AG08395 (cell line): ENCODE measurements at regions not wholly inside any gene's neighbourhood (a gene's known extent, or its start where the extent isn't known, plus 50 kb on each side); places are given as distances from the start of the nearest gene placed in this dataset.
A peak's percentile ranks its signal among the peaks of the same experiment; 100 is the strongest.
"Not testable (repeated sequence)": the region's sequence is repeated elsewhere in the genome, so short reads cannot be mapped to it uniquely, and the experiment has no call there.

ENCODE experiments used
- DNase-seq: peaks from one replicate; pipeline ENCODE4 v3.0.0; 2012; ENCODE audit warnings: mixed read lengths, low spot score

DNA sequence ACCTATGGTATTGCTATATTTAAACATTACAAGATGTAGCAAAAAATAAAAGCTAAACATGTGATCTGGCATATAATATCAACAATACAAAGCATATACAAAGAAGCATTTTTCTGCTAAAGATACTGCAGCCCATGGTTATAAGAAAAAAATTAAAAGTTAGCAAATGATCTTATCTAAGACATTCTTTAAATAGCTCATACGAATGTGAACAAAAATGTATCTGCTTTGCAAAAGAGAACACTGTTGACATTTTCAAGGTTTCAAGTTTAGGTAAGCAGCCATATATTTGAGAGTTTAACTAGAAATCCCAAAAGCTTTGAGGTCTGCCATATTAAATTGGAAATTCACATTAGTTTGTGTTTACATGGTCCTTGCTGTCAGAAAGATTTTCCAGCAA, 301.0 kb upstream of the SLC39A10 start:
- DNase-seq: no peak

- no peak for DNase-seq
Observed at GRCh38 chr2:195352581-195352980, 304.4 kb upstream of the SLC39A10 start.

GRCh38 chr2:195343942-195344530, 313.0 kb upstream of the SLC39A10 start:
- DNase-seq: peak; percentile 12

- DNase-seq: no peak
Observed at GRCh38 chr2:195343540-195343939, 313.5 kb upstream of the SLC39A10 start.

DNA sequence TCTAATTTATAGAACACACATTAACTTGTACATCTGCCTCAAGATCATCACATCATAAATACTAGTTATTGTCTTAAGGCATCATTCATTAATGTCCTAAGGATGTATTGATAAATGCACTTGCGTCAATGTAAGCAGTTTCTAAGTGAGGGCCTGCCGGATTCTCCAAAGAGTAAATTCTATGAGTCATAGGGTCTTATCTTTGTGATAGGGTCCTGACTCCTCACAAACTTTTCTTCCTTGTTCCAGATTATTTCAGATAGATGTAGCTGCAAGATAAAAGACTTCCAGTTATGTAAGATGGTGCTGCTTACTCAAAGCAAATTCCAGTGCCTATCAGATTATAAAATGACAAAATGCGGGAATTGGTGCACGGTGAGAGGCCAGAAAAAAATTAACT, 315.0 kb upstream of the SLC39A10 start:
- DNase-seq: no peak

- no peak for DNase-seq
Observed at GRCh38 chr2:195338856-195339255, 318.2 kb upstream of the SLC39A10 start.

DNA sequence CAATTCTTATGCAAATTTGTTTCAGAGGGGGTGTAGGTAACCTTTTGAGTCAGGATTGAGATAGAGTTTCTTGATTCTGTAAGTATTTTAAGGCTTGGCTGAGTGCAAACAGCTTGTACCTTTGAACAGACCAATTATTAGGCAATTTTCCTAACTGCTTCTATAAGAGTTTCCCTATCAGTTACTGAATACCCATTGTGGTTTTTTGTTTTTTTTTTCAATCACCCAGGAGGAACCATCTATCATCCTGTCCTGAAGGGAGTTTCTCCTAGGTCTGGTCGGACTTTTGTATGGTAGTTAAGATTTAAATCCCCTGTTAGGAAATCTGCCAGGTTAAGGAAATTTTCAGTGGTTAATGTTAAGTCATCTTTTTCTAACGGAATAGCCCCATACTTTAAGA, 319.4 kb upstream of the SLC39A10 start:
- DNase-seq: no peak

DNA sequence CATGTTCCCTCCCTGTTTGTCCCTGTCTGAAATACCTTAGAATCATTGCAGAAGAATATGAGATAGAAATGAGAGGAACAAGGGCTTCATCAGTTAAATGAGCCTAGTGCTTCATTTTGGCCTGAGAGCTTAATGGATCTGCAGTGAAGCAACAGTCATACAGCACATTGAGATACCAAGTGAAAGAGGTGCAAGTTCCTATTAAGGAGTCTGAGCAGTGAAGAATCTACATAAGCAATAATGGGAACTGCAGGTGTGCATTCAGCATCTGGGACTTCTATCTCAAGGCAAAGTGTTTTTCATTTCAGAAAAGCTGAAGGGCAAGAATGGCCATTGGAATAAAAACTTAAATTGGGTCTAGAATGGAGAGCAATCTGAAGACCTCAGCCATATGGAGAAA, 323.2 kb upstream of the SLC39A10 start:
- no peak for DNase-seq

DNA sequence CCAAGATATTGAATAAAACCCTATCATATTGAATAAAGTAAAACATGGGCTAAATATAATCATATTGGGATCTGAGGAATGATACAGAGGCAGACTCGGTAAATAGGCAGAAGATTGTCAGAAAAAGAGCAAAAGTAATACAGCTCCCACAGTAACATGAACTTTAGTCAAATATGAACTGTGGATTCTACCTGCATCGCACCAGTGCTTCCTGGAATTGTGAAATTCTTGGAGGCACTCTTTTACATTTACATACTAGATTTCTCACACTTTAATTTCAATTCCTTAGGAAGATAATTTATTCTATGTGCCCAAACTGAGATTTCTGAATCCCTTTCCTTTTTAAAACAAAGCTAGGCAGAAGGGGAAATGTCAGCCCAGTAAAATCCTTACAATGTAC, 325.1 kb upstream of the SLC39A10 start:
- DNase-seq: no peak

GRCh38 chr2:195331129-195331528, 325.9 kb upstream of the SLC39A10 start:
- DNase-seq: no peak

- DNase-seq: no peak
Observed at GRCh38 chr2:195330513-195330956, 326.5 kb upstream of the SLC39A10 start.

- DNase-seq: not testable (repeated sequence)
Observed at GRCh38 chr2:195329784-195330183, 327.2 kb upstream of the SLC39A10 start.

- no peak for DNase-seq
Observed at GRCh38 chr2:195326537-195326936, 330.5 kb upstream of the SLC39A10 start.

DNA sequence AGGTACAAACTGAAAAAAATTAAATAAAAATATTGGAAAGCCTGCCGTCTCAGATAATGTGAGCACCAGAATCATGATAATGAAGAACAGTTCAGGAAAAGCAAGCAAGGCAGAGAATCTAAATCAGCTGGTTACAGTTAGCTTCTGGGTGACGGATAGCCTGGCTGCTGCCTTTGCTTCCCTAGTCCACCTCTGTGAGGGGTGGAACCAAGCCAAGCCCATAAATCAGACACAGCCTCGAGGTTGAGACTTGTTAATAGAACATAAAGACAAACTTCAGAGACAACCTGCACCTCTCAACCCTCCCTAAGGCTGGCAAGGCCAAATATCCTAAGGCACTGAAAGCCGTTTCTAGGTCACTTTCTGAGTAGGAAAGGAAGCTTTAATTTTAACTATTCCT, 334.7 kb upstream of the SLC39A10 start:
- no peak for DNase-seq

DNA sequence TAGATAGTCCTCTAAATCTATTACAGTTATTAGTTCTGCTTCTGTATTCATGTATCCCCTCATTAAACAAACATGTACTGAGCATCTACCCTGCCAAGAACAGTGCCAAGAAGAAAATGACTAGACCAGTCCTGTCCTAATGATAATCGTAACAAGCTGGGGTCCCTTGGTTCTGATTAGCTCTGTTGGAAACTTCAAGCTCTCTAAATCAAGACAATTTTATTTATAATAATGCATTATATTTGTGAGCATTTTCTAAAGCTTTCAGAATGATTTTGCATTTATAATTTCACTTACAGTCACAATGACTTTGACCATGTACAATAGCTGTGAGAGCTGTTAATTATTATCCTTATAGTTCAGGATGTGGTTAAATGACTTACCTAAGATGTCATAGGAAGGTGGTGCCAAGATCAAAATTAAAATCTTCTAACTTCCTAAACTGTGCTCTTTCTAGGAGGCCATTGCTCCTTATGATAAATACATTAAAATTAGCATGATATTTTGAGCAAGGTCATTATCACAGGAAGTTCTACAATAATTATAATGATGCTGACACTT, 336.5 kb upstream of the SLC39A10 start:
- DNase-seq: no peak

DNA sequence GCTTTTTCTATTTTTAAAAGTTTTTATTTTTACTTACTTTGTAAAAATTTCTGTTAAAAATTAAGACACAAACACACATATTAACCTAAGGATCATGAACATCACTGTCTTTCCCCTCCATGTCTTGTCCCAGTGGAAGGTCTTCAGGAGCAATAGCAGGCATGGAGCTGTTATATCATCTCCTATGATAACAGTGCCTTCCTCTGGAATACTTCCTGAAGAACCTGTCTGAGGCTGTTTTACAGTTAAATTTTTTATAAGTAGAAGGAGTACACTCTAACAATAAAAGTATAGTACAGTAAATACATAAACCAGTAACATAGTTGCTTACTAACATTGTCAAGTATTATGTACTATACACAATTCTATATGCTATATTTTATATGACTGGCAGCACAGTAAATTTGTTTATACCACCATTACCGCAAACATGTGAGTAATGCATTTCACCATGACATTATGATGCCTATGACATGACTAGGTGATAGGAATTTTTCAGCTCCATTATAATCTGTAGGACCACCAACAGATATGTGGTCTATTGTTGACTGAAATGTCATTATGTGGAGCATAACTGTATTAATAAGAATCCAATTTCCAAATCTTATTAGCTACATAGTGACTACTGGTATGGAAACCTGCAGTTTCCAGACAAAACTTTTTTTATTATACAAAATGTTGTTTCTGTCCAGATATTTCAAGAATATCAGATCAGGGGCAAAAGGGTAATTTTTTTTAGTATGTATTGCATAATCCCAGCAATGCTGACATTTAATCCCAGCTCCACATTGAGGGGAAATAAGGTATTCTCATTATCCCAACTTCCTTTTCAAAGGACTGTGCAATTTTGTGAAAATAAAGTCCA, 337.2 kb upstream of the SLC39A10 start:
- no peak for DNase-seq

GRCh38 chr2:195319112-195319460, 337.9 kb upstream of the SLC39A10 start:
- DNase-seq: peak; percentile 33

- DNase-seq: peak; percentile 44
Observed at GRCh38 chr2:195318440-195319111, 338.4 kb upstream of the SLC39A10 start.

DNA sequence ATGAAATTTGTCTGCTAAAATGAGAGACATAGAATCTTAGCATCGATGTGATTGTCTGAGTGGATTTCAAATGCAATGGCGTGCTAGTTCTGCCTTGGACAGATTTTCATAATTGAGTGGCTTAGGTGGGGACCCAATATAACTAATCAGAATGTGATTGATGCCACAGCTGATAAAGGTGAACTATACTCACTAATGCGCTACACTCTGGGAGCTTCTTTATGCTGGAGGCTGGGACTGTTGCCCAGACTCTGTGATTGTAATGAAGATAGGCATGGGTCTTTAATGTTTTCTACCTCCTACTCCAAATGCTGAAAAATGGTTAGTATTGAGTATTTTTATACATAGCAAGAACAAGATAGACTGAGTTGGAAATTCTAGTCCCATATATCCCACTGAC, 339.5 kb upstream of the SLC39A10 start:
- no peak for DNase-seq

GRCh38 chr2:195316486-195316885, 340.5 kb upstream of the SLC39A10 start:
- no peak for DNase-seq

DNA sequence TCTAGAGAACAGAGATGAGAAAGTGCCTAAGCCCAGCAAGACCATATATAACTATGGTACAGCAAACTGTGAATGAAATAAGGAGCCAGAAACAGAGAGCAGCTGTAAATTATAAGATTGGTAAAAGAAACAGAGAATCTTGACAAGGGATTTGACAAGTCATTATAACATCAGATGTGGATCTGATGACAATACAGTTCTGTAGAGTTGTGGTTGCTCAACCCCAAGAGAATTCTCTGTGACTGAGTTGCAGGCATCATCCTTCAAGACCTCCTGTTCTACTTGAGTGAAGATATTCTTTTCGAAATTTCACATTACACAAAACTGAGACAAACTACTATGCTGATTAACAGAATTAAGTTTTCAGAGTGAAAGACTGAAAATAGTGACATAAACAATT, 343.1 kb upstream of the SLC39A10 start:
- DNase-seq: no peak

DNA sequence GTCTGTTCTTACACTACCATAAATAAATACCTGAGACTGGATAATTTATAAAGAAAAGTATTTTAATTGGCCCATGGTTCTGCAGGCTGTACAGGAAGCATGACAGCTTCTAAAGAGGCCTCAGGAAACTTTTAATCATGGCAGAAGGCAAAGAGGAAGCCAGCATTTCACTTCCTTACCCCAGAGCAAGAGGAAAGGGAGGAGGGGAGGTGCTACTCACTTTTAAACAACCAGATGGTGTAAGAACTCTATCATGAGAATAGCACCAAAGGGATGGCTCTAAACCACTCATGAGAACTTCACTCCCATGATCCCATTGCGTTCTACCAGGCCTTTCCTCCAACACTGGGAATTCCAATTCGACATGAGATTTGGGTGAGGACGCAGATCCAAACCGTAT, 344.4 kb upstream of the SLC39A10 start:
- DNase-seq: no peak

DNA sequence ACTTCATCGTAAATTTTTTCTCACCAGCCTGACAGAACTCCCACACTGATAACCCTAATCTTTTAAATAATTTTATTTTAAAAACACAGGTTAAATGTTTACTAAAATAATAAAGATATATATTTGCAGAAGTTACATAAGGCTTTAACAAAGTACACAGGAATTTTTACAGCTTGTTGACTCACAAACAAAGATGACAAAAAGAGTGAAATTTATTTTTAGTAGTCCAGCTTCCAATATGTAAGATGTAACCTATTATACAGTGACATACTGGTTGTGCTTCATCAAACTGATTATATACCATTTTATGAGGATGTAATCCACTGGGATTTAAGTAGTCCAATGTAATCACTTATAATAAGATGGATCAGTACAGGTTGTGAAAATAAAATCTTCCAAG, 348.9 kb upstream of the SLC39A10 start:
- no peak for DNase-seq
